Upper lobe of right lung (tissue), 1 donor: ENCODE measurements at regions not wholly inside any gene's neighbourhood (a gene's known extent, or its start where the extent isn't known, plus 50 kb on each side); places are given as distances from the start of the nearest gene placed in this dataset.

ENCODE experiments used
- ATAC-seq: fragments of 200-7000 bp; cut with Tn5 transposase; one replicate; pipeline ENCODE4 v1.9.1; 2020; ENCODE audit warnings: mild to moderate bottlenecking, moderate library complexity
- DNase-seq: peaks from one replicate; pipeline ENCODE4 v3.0.0-alpha.2; 2020
- H3K27ac ChIP-seq: fragments of 200-600 bp; one replicate; pipeline ENCODE4 v1.8.0; 2022
- H3K27me3 ChIP-seq: fragments of 200-600 bp; one replicate; pipeline ENCODE4 v1.8.0; 2022; ENCODE audit warnings: mild to moderate bottlenecking
- H3K36me3 ChIP-seq: fragments of 200-600 bp; one replicate; pipeline ENCODE4 v1.8.0; 2022
- H3K4me1 ChIP-seq: fragments of 200-600 bp; one replicate; pipeline ENCODE4 v1.8.0; 2022
- H3K4me3 ChIP-seq: fragments of 200-600 bp; one replicate; pipeline ENCODE4 v1.8.0; 2022; ENCODE audit warnings: mild to moderate bottlenecking
- H3K9me3 ChIP-seq: fragments of 200-600 bp; one replicate; pipeline ENCODE4 v1.8.0; 2022
- intact Hi-C: fragments of 100-400 bp; cut with DNase I; formaldehyde crosslinking; loops from one replicate; pipeline ENCODE4 v1.11.0; 2022
- TF ChIP-seq, protein P1 (sequence below): fragments of 200-600 bp; IDR thresholded peaks from one replicate; pipeline ENCODE4 v1.8.0; 2022; ENCODE audit warnings: antibody characterized with exemption
- donor health status: DM: no; HTN: yes; CAD: no; lungs with severe emphysema.

GRCh38 chr3:156620901-156621300 lies 53.5 kb upstream of the TIPARP start:
- TF ChIP-seq, protein P1, sequence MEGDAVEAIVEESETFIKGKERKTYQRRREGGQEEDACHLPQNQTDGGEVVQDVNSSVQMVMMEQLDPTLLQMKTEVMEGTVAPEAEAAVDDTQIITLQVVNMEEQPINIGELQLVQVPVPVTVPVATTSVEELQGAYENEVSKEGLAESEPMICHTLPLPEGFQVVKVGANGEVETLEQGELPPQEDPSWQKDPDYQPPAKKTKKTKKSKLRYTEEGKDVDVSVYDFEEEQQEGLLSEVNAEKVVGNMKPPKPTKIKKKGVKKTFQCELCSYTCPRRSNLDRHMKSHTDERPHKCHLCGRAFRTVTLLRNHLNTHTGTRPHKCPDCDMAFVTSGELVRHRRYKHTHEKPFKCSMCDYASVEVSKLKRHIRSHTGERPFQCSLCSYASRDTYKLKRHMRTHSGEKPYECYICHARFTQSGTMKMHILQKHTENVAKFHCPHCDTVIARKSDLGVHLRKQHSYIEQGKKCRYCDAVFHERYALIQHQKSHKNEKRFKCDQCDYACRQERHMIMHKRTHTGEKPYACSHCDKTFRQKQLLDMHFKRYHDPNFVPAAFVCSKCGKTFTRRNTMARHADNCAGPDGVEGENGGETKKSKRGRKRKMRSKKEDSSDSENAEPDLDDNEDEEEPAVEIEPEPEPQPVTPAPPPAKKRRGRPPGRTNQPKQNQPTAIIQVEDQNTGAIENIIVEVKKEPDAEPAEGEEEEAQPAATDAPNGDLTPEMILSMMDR, result no peak

DNA sequence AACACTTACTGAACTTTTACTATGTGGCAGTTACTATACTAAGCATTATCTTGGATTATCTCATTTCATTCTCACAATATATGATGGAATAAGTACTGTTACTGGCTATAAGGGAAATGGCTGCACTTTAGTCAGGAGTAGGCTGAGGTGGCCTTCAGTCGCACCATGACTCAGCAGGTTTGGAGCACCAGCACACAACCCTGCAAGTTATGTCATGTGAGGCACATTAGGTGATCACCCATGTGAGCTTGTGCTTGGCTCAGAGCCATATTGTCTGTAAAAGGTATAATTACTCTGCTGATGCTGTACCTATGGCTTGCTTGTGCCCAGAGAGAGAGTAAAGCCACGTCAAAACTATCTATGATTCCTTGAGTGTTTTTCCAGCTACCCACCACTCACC lies 54.1 kb upstream of the TIPARP start:
- Histone ChIP-seq H3K4me1 (no peaks in the 10 kb centered on the region), H3K27me3 (no peaks in the 10 kb centered on the region), H3K4me3 (no peak overlapping the region), H3K36me3 (no peaks in the 10 kb centered on the region), H3K9me3 (no peaks in the 10 kb centered on the region), H3K27ac (no peak overlapping the region)
- intact Hi-C loops, result no loop called here
- ATAC-seq, result no peak
- TF ChIP-seq, protein P1, result no peak
- no peak for DNase-seq

More at GRCh38 chr3:156620901-156621300, 53.5 kb upstream of the TIPARP start:
- no peak overlapping the region for H3K4me3 ChIP-seq
- no peak for ATAC-seq
- intact Hi-C loops, result no loop called here
- no peaks in the 10 kb centered on the region for H3K27me3 ChIP-seq
- no peaks in the 10 kb centered on the region for H3K36me3 ChIP-seq
- no peak for DNase-seq
- H3K9me3 ChIP-seq, result no peaks in the 10 kb centered on the region
- no peak overlapping the region for H3K27ac ChIP-seq
- H3K4me1 ChIP-seq, result peaks cover 2% of the 10 kb centered on the region

DNA sequence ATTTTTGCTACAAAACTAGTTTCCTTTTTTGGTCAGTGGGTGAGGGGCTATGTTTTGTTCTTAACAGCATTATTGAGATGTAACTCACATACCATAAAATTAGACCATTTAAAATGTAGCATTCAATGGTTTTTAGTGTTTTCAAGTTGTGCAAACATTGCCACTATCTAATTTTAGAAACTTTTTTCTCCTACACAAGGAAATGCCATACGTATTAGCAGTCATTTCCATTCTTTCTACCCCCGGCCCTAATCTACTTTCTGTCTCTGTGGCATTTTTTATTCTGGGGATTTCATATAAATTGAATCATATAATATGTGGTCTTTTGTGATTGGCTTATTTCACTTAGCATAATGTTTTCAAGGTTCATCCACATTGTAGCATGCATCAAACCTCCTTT lies 55.0 kb upstream of the TIPARP start:
- TF ChIP-seq, protein P1, result no peak
- Histone ChIP-seq H3K36me3 (no peaks in the 10 kb centered on the region), H3K9me3 (no peaks in the 10 kb centered on the region), H3K4me1 (no peaks in the 10 kb centered on the region), H3K27ac (no peak overlapping the region), H3K4me3 (no peak overlapping the region), H3K27me3 (no peaks in the 10 kb centered on the region)
- DNase-seq (no peak), ATAC-seq (no peak)
- intact Hi-C loops, result no loop called here

DNA sequence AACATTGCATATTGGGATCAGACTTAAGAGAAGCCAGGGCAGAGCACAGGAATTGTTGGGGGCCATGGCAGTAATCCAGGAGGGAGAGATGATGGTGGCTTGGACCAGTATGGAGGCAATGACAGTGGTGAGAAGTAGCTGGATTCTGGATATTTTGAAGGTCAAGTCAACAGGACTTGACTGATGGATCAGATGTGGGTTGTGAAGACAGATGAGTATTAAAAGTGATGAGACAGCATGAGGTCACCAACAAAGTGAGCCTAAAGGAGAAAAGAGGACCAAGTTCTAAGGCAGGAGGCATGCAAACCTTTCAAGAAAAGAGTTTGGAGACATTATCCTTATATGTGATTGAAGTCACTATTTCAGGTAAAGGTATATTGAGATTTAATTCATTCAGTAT lies 56.6 kb upstream of the TIPARP start:
- DNase-seq (no peak), ATAC-seq (no peak)
- H3K36me3 ChIP-seq, result no peaks in the 10 kb centered on the region
- H3K4me1 ChIP-seq, result no peaks in the 10 kb centered on the region
- TF ChIP-seq, protein P1, result no peak
- no peak overlapping the region for H3K27ac ChIP-seq
- H3K9me3 ChIP-seq, result no peaks in the 10 kb centered on the region
- H3K4me3 ChIP-seq, result no peak overlapping the region
- no peaks in the 10 kb centered on the region for H3K27me3 ChIP-seq
- intact Hi-C loops, result no loop called here

- DNase-seq, result no peak
- H3K36me3 ChIP-seq, result no peaks in the 10 kb centered on the region
- no peaks in the 10 kb centered on the region for H3K27me3 ChIP-seq
- no peak overlapping the region for H3K4me3 ChIP-seq
- H3K4me1 ChIP-seq, result no peaks in the 10 kb centered on the region
- intact Hi-C loops, result no loop called here
- no peaks in the 10 kb centered on the region for H3K9me3 ChIP-seq
- no peak overlapping the region for H3K27ac ChIP-seq
- ATAC-seq, result no peak
- TF ChIP-seq, protein P1, result no peak
These were observed 57.2 kb upstream of the TIPARP start for GRCh38 chr3:156617145-156617544.

DNA sequence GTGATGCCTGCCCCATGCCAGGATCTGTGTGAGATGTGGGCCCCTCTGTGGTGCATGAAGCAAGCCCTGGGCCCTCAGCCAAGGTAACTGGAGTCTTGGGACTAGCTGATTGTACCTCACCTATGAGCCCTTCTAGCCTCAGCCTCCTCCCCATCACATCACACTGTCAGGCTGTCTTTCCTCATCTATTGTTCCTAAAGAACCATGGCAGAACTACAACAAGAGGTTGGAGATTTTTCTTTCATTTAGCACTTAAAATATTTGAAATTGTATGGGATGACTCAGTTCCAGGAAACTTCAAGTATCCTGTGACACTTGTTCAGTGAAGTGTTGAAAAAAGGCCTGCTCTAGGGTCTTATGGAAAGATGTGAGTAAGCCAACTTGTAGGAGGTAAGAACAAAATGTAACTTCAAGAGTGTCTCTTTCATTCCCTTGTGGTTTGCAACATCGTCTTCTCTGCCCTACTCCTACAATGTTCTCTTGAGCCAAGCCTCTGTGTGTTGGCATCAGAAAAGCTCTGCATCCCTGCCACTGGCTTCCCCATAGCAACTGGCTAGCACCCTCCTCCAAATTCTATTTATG lies 58.7 kb upstream of the TIPARP start:
- Histone ChIP-seq H3K36me3 (no peaks in the 10 kb centered on the region), H3K4me3 (no peak overlapping the region), H3K4me1 (no peaks in the 10 kb centered on the region), H3K27ac (peak overlapping the region; percentile 71), H3K27me3 (no peaks in the 10 kb centered on the region), H3K9me3 (no peaks in the 10 kb centered on the region)
- intact Hi-C loops, result no loop called here
- DNase-seq, result peak; percentile 74
- ATAC-seq, result peak; percentile 93
- TF ChIP-seq, protein P1, result no peak
